ENCODE measurements at regions not wholly inside any gene's neighbourhood (a gene's known extent, or its start where the extent isn't known, plus 50 kb on each side); places are given as distances from the start of the nearest gene placed in this dataset.

- no peaks in the 10 kb centered on the region; a peak in 1 of 7 replicates for H3K4me1 ChIP-seq (replicated peaks in 1 of 4; ENCODE audit: control insufficient read depth in 3 of 4, insufficient read depth in 4 of 4, low read length in 3 of 4)
- no peak overlapping the region for H4K8ac ChIP-seq (ENCODE audit: extremely low read depth, insufficient read depth, low read length)
- no peak for FAIRE-seq
- ChIA-PET CTCF (ENCODE audit: partially characterized antibody) (interaction anchor here (0.6 to 6.6 kb wide), 6 partner anchors 10 to 536 kb away, joined by 3 to 41 read pairs (median 14); no protein-coding TSS in a partner anchor), POLR2A (ENCODE audit: partially characterized antibody) (no interaction called here)
- no peak overlapping the region for H2BK5ac ChIP-seq (ENCODE audit: low read depth, low read length)
- no peak overlapping the region for H3K18ac ChIP-seq (ENCODE audit: extremely low read depth, low read length)
- no peak overlapping the region for H3K4me2 ChIP-seq (ENCODE audit: insufficient read depth in 1 of 2, low read depth in 2 of 2, low read length in 2 of 2)
- no peaks in the 10 kb centered on the region for H3K79me1 ChIP-seq (ENCODE audit: low read depth, low read length)
- H3K79me2 ChIP-seq (ENCODE audit: control insufficient read depth in 1 of 2, insufficient read depth in 2 of 2, low read length in 2 of 2) = no peaks in the 10 kb centered on the region
- H3K27ac ChIP-seq (ENCODE audit: low read depth, low read length) = no peak overlapping the region
- no peaks in the 10 kb centered on the region for H3K23me2 ChIP-seq (ENCODE audit: low read depth, low read length)
- H3K9me3 ChIP-seq (ENCODE audit: insufficient read depth in 2 of 2, low read depth in 1 of 2, low read length in 1 of 2) = no peaks in the 10 kb centered on the region
- H3K9ac ChIP-seq (replicated peaks in 1 of 4; ENCODE audit: extremely low read depth in 1 of 4, low read depth in 3 of 4, low read length in 3 of 4) = no peak overlapping the region
- H2BK12ac ChIP-seq (ENCODE audit: low read depth, low read length) = no peak overlapping the region
- H3K27me3 ChIP-seq (replicated peaks in 1 of 4; ENCODE audit: control insufficient read depth in 3 of 4, extremely low read depth in 1 of 4, insufficient read depth in 3 of 4, low read length in 3 of 4) = peaks cover 63 to 93% (median 87%) of the 10 kb centered on the region in 4 experiments
- peaks cover 0 to 4% of the 10 kb centered on the region in 2 experiments for H4K20me1 ChIP-seq (replicated peaks in 1 of 2; ENCODE audit: control insufficient read depth in 1 of 2, insufficient read depth in 2 of 2, low read length in 2 of 2)
- no peak overlapping the region for H3K4me3 ChIP-seq (ENCODE audit: extremely low read depth in 1 of 4, insufficient read depth in 2 of 4, low read depth in 3 of 4, low read length in 4 of 4)
- WGBS, 2 experiments (ENCODE audit: extremely low coverage in 1 of 2, insufficient coverage in 1 of 2, insufficient read length in 1 of 2, insufficient replicate concordance in 2 of 2, low coverage in 1 of 2, low lambda C conversion rate in 2 of 2, missing lambda C conversion rate in 1 of 2) = 77% methylated on average over 4 of the region's 4 CpGs; no CpG with 5 or more reads in 1 of the 2 experiments
- H2AK5ac ChIP-seq (ENCODE audit: low read depth, low read length) = no peak overlapping the region
- no peak overlapping the region for H3K23ac ChIP-seq (ENCODE audit: insufficient read length)
- no peak overlapping the region for H3K14ac ChIP-seq (ENCODE audit: insufficient read length)
- H4K5ac ChIP-seq (ENCODE audit: insufficient read length, low read depth, low read length) = no peak overlapping the region
- H2BK15ac ChIP-seq (ENCODE audit: low read length) = no peak overlapping the region
- H3K56ac ChIP-seq (replicated peaks; ENCODE audit: insufficient read length, low read depth, low read length) = no peak overlapping the region
- H2BK120ac ChIP-seq (replicated peaks; ENCODE audit: low read depth, low read length) = no peak overlapping the region
- no peak for TF ChIP-seq BCL11A (IDR thresholded peaks at IDR 0.05; ENCODE audit: low read depth in 2 of 2, low read length in 2 of 2)
- TF ChIP-seq SP2 (IDR thresholded peaks at IDR 0.05; ENCODE audit: low read length) = no peak
- TF ChIP-seq EZH2 (IDR thresholded peaks at IDR 0.05; ENCODE audit: low read depth, low read length, severe bottlenecking) = no peak
- no peak overlapping the region for H2AFZ ChIP-seq (ENCODE audit: low read length)
- H3K4ac ChIP-seq (replicated peaks; ENCODE audit: insufficient read length, low read depth, low read length) = no peak overlapping the region
- H3K36me3 ChIP-seq (ENCODE audit: control insufficient read depth in 2 of 4, insufficient read depth in 4 of 4, low read length in 3 of 4) = no peaks in the 10 kb centered on the region
- H2BK20ac ChIP-seq (ENCODE audit: low read length) = no peak overlapping the region
- no peak overlapping the region for H4K91ac ChIP-seq (replicated peaks; ENCODE audit: insufficient read length, low read length)
- DNase-seq (ENCODE audit: low read depth in 1 of 2, low spot score in 2 of 2) = no peak
Observed at GRCh38 chr22:22420580-22420979, 88.0 kb downstream of the ZNF280B start.

Measured in H1 (cell line).